DND-41 (cell line): ENCODE measurements at regions not wholly inside any gene's neighbourhood (a gene's known extent, or its start where the extent isn't known, plus 50 kb on each side); places are given as distances from the start of the nearest gene placed in this dataset.

ENCODE experiments used
- CTCF ChIP-seq: IDR thresholded peaks from 2 replicates; pipeline ENCODE4 v1.5.1; 2012; ENCODE audit warnings: borderline replicate concordance, low read length, moderate library complexity, mild to moderate bottlenecking; ENCODE audit not compliant: poor library complexity, severe bottlenecking; ENCODE audit errors: extremely low read depth
- EZH2 ChIP-seq: IDR thresholded peaks from 3 replicates; pipeline ENCODE4 v1.6.1; 2012; ENCODE audit warnings: borderline replicate concordance, low read depth, mild to moderate bottlenecking, moderate library complexity, low read length, inconsistent platforms; ENCODE audit not compliant: severe bottlenecking

- TF ChIP-seq CTCF (no peak), EZH2 (no peak)
Observed at GRCh38 chr2:7115906-7116305, 198.7 kb downstream of the RNF144A start.
